ENCODE measurements at regions not wholly inside any gene's neighbourhood (a gene's known extent, or its start where the extent isn't known, plus 50 kb on each side); places are given as distances from the start of the nearest gene placed in this dataset.
"Not testable (repeated sequence)": the region's sequence is repeated elsewhere in the genome, so short reads cannot be mapped to it uniquely, and the experiment has no call there.

GRCh38 chr2:128510701-128511397 lies 192.2 kb upstream of the HS6ST1 start:
- DNase-seq (ENCODE audit: low spot score), result no peak

- DNase-seq (ENCODE audit: low spot score), result no peak
These were observed 193.2 kb upstream of the HS6ST1 start for GRCh38 chr2:128511731-128512378.

GRCh38 chr2:128512379-128513115 lies 193.9 kb upstream of the HS6ST1 start:
- no peak for DNase-seq (ENCODE audit: low spot score)

GRCh38 chr2:128513116-128513960 lies 194.7 kb upstream of the HS6ST1 start:
- DNase-seq (ENCODE audit: low spot score), result no peak

- DNase-seq (ENCODE audit: low spot score), result no peak
These were observed 195.3 kb upstream of the HS6ST1 start for GRCh38 chr2:128513961-128514283.

- DNase-seq (ENCODE audit: low spot score), result no peak
These were observed 195.9 kb upstream of the HS6ST1 start for GRCh38 chr2:128514555-128514955.

- DNase-seq (ENCODE audit: low spot score), result no peak
These were observed 198.3 kb upstream of the HS6ST1 start for GRCh38 chr2:128516938-128517337.

GRCh38 chr2:128519028-128519427 lies 200.4 kb upstream of the HS6ST1 start:
- DNase-seq (ENCODE audit: low spot score), result not testable (repeated sequence)

- DNase-seq (ENCODE audit: low spot score), result peak; percentile 29
These were observed 201.0 kb upstream of the HS6ST1 start for GRCh38 chr2:128519517-128520215.

GRCh38 chr2:128520340-128520739 lies 201.7 kb upstream of the HS6ST1 start:
- DNase-seq (ENCODE audit: low spot score), result no peak

GRCh38 chr2:128520791-128521190 lies 202.1 kb upstream of the HS6ST1 start:
- DNase-seq (ENCODE audit: low spot score), result peak; percentile 37

- no peak for DNase-seq (ENCODE audit: low spot score)
These were observed 202.8 kb upstream of the HS6ST1 start for GRCh38 chr2:128521482-128521881.

- DNase-seq (ENCODE audit: low spot score), result no peak
These were observed 204.2 kb upstream of the HS6ST1 start for GRCh38 chr2:128522829-128523228.

- peak; percentile 63 for DNase-seq (ENCODE audit: low spot score)
These were observed 204.8 kb upstream of the HS6ST1 start for GRCh38 chr2:128523457-128523856.

GRCh38 chr2:128524183-128524582 lies 205.5 kb upstream of the HS6ST1 start:
- DNase-seq (ENCODE audit: low spot score), result no peak

- no peak for DNase-seq (ENCODE audit: low spot score)
These were observed 207.0 kb upstream of the HS6ST1 start for GRCh38 chr2:128525653-128526052.

GRCh38 chr2:128526455-128526976 lies 207.8 kb upstream of the HS6ST1 start:
- DNase-seq (ENCODE audit: low spot score), result no peak

GRCh38 chr2:128528133-128528532 lies 209.5 kb upstream of the HS6ST1 start:
- DNase-seq (ENCODE audit: low spot score), result no peak

GRCh38 chr2:128530025-128530573 lies 211.4 kb upstream of the HS6ST1 start:
- DNase-seq (ENCODE audit: low spot score), result no peak

- no peak for DNase-seq (ENCODE audit: low spot score)
These were observed 213.2 kb upstream of the HS6ST1 start for GRCh38 chr2:128531856-128532255.

GRCh38 chr2:128533101-128533500 lies 214.4 kb upstream of the HS6ST1 start:
- DNase-seq (ENCODE audit: low spot score), result no peak

Measured in ecto neural progenitor cell (in vitro differentiated cells).